Astrocyte of the spinal cord (primary cell): ENCODE measurements at regions not wholly inside any gene's neighbourhood (a gene's known extent, or its start where the extent isn't known, plus 50 kb on each side); places are given as distances from the start of the nearest gene placed in this dataset.

ENCODE experiments used
- DNase-seq: peaks from one replicate; pipeline ENCODE4 v3.0.0; 2011; ENCODE audit warnings: low read depth, low spot score
- H3K4me3 ChIP-seq: 2 replicates; pipeline ENCODE4 v1.5.1; 2011; ENCODE audit warnings: low read depth, mild to moderate bottlenecking, low read length, moderate library complexity
- in situ Hi-C: cut with HindIII; loops from 2 replicates; pipeline ENCODE4 v1.10.0; 2017; ENCODE audit warnings: low sequenced_read_pairs
- TF ChIP-seq, protein P1 (sequence below): IDR thresholded peaks from 2 replicates; pipeline ENCODE4 v1.5.1; 2012; ENCODE audit warnings: low read depth, mild to moderate bottlenecking, low read length, inconsistent platforms

DNA sequence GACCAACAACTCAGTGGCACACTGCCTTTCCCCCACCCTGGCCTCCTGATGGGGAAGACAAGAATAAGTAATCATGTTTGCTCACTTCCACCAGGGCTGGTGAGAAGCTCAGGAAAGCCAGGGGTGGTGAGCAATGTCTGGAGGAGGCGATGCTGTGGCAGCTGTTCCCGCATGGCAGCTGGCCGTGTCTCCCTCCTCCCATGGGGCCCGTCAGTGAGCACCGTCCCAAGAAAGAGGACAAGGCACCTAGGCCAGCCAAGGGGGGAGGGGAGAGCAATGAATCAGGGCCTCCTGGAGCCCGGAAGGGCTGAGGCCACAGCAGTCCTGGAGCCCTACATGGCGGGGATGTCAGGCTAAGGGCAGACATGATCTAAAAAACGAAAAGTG, 69.2 kb upstream of the INSIG1 start:
- DNase-seq, result no peak
- TF ChIP-seq, protein P1, sequence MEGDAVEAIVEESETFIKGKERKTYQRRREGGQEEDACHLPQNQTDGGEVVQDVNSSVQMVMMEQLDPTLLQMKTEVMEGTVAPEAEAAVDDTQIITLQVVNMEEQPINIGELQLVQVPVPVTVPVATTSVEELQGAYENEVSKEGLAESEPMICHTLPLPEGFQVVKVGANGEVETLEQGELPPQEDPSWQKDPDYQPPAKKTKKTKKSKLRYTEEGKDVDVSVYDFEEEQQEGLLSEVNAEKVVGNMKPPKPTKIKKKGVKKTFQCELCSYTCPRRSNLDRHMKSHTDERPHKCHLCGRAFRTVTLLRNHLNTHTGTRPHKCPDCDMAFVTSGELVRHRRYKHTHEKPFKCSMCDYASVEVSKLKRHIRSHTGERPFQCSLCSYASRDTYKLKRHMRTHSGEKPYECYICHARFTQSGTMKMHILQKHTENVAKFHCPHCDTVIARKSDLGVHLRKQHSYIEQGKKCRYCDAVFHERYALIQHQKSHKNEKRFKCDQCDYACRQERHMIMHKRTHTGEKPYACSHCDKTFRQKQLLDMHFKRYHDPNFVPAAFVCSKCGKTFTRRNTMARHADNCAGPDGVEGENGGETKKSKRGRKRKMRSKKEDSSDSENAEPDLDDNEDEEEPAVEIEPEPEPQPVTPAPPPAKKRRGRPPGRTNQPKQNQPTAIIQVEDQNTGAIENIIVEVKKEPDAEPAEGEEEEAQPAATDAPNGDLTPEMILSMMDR, result no peak
- no peak overlapping the region for H3K4me3 ChIP-seq
- in situ Hi-C loops, result no loop called here

DNA sequence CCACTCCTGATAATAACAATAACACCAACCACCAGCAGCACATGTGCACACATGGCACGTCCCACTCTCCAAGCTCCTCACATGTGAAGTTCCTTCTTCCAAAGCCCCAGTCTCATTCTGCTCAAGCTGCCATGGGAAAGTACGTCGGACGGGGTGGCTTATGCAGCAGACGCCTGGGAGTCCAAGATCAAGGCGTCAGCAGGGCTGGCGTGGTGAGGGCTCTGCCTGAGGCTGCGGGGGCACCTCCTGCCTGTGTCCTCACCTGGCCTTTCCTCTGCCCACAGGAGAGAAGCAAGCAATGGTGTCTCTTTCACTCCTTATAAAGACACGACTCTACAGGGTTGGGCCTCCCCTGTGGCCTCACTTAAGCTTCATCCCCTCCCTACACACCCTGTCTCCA, 68.8 kb upstream of the INSIG1 start:
- in situ Hi-C loops, result no loop called here
- no peak for DNase-seq
- H3K4me3 ChIP-seq, result no peak overlapping the region
- TF ChIP-seq, protein P1, result no peak

DNA sequence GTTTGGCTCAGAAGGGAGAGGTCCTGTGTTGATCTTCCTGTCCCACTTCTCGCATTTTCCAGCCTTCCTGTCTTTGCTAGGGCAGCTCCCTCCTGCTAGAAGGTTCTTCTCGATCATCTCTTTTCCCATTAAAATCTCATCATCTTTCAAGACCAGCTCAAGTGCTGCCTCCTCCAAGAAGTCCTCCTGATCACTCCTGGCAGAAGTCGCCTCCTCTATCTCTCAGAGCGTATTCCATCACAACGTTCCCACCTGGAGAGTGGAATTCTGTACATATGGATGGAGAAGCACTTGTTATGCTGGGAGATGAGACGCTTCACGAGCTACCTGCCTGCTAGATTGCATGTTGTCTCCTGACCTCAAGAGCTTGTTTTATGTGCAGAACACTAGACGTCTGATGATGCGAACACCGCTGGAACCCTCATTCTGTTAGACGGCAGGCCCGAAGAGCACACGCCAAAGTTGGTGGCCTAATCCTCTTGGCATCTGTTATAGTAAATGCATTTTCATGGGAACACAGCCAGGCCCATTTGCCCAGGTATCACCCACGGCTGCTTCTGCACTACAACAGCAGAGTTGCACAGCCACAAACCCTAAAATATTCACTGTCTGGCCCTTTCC, 68.0 kb upstream of the INSIG1 start:
- no peak overlapping the region for H3K4me3 ChIP-seq
- in situ Hi-C loops, result no loop called here
- no peak for DNase-seq
- TF ChIP-seq, protein P1, result no peak

DNA sequence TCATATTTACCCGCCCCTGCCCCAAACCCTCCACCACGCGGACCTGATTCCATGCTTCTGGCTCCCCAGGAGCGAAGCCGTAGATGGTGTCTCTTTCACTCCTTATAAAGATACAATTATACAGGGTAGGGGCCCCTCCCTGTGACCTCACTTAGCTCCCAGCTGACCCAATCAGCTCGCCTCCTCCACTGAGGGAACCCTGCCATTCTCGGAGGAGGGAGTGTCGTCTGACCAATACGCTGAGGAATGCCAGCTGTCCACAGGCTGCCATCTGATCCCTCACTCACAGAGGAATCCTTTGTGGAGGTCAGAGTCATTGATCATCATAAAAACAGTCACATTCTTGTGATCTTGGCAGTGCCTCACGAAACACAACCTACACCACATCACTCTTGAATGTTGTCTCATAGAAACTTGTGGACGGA, 67.5 kb upstream of the INSIG1 start:
- TF ChIP-seq, protein P1, result no peak
- DNase-seq, result peak; percentile 97
- in situ Hi-C loops, result no loop called here
- H3K4me3 ChIP-seq, result no peak overlapping the region

DNA sequence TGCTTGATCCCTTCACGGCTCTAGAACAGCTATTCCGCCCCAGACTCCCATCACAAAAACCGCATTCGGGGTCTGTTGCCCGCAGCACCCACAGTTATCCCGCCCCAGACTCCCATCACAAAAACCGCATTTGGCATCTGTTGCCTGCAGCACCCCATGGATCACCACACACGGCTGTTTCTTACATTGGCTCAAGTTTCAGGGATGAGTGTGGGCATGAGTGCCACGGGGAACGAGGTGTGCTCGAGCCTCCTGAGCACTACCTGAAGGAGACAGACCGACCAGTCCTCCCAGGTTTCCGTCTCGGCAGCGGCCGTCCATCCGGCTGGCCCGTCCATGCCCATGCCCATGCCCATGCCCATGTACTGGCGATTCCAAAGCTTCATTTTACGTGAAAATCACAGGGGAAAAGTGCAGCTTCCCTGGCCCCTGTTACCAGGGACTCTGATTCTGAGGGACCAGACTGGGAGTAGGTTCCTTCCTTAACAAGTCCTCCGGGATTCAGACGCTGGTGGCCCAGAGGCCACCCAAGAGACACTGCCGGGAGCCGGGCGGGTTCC, 66.4 kb upstream of the INSIG1 start:
- TF ChIP-seq, protein P1, result no peak
- H3K4me3 ChIP-seq, result no peak overlapping the region
- no peak for DNase-seq
- in situ Hi-C loops, result no loop called here

DNA sequence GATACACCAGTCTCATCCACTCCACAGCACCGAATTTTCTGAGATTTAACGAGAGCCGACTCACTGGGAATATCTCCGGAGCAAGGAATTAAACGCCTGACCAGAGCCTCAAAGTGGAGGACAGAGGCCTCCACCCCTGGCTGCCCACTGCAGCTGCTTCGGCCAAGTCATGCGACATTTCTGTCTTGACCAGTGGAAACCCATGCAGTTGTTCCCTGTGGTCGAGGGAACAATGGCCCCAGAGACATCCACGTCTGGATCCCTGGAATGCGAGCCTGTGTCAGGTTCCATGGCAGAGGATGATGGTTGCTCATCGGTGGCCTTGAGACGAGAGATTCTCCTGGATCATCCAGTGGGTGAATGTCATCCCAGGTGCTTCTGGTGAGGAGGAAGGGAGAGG, 65.7 kb upstream of the INSIG1 start:
- no peak overlapping the region for H3K4me3 ChIP-seq
- in situ Hi-C loops, result no loop called here
- TF ChIP-seq, protein P1, result no peak
- no peak for DNase-seq
